Large intestine (tissue), 3 donors: ENCODE measurements at regions not wholly inside any gene's neighbourhood (a gene's known extent, or its start where the extent isn't known, plus 50 kb on each side); places are given as distances from the start of the nearest gene placed in this dataset.

ENCODE experiments used
- DNase-seq, 2 donors: peaks; one replicate each; pipeline versions ENCODE4 v3.0.0 to v3.0.0-alpha.2; 2013
- H3K27ac ChIP-seq: one replicate; pipeline ENCODE4 v1.5.1; 2013; ENCODE audit warnings: low read length
- H3K27me3 ChIP-seq: 2 replicates; pipeline ENCODE4 v1.6.1; 2013; ENCODE audit warnings: low read length; ENCODE audit not compliant: control insufficient read depth, insufficient read depth
- H3K36me3 ChIP-seq: 2 replicates; pipeline ENCODE4 v1.6.1; 2013; ENCODE audit warnings: low read length; ENCODE audit not compliant: control insufficient read depth, insufficient read depth
- H3K4me1 ChIP-seq: one replicate; pipeline ENCODE4 v1.6.1; 2013; ENCODE audit warnings: low read length; ENCODE audit not compliant: control insufficient read depth, insufficient read depth
- H3K4me3 ChIP-seq: one replicate; pipeline ENCODE4 v1.5.1; 2013; ENCODE audit warnings: low read length
- H3K9me3 ChIP-seq: one replicate; pipeline ENCODE4 v1.6.1; 2013; ENCODE audit warnings: mild to moderate bottlenecking, low read depth, low read length, moderate library complexity; ENCODE audit not compliant: control insufficient read depth
- WGBS: methylation state at CpG from one replicate; pipeline ENCODE4 v1.1.5; 2013; ENCODE audit warnings: low lambda C conversion rate; ENCODE audit not compliant: insufficient coverage; 5-methylcytosine and 5-hydroxymethylcytosine counted together

- H3K27ac ChIP-seq: no peak overlapping the region
- H3K9me3 ChIP-seq: no peaks in the 10 kb centered on the region
- no peaks in the 10 kb centered on the region for H3K4me1 ChIP-seq
- H3K27me3 ChIP-seq: no peaks in the 10 kb centered on the region
- no peak for DNase-seq
- H3K4me3 ChIP-seq: no peak overlapping the region
- WGBS: 100% methylated on average over 2 of the region's 4 CpGs
- H3K36me3 ChIP-seq: no peaks in the 10 kb centered on the region
These were observed 133.9 kb downstream of the SLITRK6 start for GRCh38 chr13:85665286-85665685.

DNA sequence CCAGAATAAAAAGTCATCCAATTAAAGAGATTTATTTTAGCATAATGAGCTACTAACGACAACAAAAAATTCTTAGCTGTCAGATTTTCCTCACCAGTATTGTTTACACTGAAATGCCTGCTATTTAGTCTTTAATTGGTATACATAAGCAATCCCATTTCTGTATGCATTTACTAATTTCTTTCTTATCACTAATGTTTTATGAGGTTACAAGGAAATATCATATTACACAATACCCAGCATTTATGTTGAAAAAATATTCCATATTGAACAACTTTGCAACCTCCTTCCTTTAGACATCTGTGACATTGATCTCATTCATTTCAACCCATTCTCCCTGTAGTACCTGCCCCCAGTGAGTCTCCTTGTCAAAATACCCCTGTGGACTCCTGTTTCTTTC is 135.4 kb downstream of the SLITRK6 start:
- H3K4me1 ChIP-seq: no peaks in the 10 kb centered on the region
- WGBS: 80% methylated on average over 1 of the region's 1 CpG
- H3K27ac ChIP-seq: no peak overlapping the region
- H3K27me3 ChIP-seq: no peaks in the 10 kb centered on the region
- H3K9me3 ChIP-seq: no peaks in the 10 kb centered on the region
- H3K4me3 ChIP-seq: no peak overlapping the region
- DNase-seq: no peak
- no peaks in the 10 kb centered on the region for H3K36me3 ChIP-seq

DNA sequence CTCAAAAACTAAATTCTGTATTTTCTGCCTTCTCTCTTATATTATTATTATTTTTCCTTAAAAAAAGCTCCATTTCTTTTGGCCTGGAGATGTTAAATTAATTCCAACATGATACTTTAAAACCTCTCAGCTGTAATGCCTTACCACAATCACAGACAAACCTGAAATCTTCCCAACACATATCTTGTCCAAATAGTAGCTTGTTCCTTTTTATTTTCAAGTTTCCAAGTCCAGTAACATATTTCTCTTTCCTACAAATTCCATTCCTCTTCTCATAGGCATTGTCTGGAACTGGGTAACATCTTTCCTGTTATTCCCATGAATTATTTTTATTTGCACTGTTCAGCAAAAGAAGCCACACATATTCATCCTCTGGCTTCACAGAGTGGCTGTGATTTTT is 137.0 kb downstream of the SLITRK6 start:
- Histone ChIP-seq H3K27ac (no peak overlapping the region), H3K9me3 (no peaks in the 10 kb centered on the region), H3K27me3 (no peaks in the 10 kb centered on the region), H3K4me3 (no peak overlapping the region), H3K4me1 (no peaks in the 10 kb centered on the region), H3K36me3 (no peaks in the 10 kb centered on the region)
- no peak for DNase-seq

DNA sequence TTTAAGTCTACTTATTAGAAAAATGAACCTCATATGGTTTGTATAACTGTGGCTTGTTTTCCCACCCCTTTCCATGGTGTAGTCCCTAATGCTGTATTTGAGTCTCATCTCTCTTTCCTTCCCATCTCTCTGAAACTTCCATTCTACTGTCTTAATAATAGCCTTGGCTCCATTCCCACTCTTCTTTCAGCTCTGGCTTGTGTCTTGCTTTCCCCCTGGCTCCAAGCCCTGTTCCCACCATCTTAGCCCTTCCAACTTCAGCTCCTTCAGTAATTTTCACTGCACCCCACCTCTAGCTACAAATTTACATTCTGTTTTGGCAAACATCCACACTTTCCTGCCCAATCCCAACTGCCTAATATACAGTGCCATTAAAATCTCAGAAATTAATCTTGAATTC is 137.5 kb downstream of the SLITRK6 start:
- Histone ChIP-seq H3K9me3 (no peaks in the 10 kb centered on the region), H3K36me3 (no peaks in the 10 kb centered on the region), H3K27me3 (no peaks in the 10 kb centered on the region), H3K4me3 (no peak overlapping the region), H3K4me1 (no peaks in the 10 kb centered on the region), H3K27ac (no peak overlapping the region)
- DNase-seq: peak; percentile 3 to 4

DNA sequence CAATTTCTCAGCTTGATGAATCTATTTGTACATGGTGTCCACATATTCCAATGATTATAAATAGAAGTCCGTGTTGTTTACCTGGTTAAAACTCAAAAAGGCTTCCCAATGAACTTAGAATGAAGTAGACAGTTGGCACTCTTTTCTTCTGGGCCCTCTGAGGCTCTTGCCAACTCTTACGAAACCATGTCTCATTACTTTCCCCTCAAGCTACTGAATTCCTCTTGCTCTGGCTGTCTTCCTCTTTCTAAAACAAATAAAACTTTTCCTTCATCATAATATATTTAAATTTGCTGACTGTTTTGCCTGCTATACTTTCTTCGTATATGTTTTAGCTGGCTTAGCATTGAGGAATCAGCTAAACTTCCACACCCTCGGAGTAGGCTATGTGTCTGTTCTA is 139.7 kb downstream of the SLITRK6 start:
- H3K27me3 ChIP-seq: no peaks in the 10 kb centered on the region
- H3K4me1 ChIP-seq: no peaks in the 10 kb centered on the region
- no peak for DNase-seq
- H3K36me3 ChIP-seq: no peaks in the 10 kb centered on the region
- no peak overlapping the region for H3K4me3 ChIP-seq
- WGBS: 89% methylated on average over 2 of the region's 4 CpGs
- H3K9me3 ChIP-seq: no peaks in the 10 kb centered on the region
- no peak overlapping the region for H3K27ac ChIP-seq

DNA sequence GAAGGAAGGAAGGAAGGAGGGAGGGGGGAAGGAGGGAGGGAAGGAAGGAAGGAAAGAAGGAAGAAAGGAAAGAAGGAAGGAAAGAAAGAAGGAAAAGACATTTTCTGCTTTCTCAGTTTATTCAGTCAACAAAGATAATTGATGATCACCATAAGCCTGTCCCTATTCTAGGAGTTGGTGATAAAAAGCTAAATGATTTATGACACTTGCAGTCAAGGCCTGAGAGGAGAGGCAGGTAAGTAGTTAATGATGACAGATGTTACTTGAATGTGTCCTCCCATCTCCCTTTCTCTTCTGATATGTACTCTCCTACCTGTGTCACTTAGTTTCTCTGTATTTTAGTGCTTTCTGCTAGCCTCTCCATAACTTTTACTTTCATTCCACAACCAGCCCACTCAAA is 141.3 kb downstream of the SLITRK6 start:
- DNase-seq: no peak
- H3K4me3 ChIP-seq: no peak overlapping the region
- H3K27me3 ChIP-seq: no peaks in the 10 kb centered on the region

DNA sequence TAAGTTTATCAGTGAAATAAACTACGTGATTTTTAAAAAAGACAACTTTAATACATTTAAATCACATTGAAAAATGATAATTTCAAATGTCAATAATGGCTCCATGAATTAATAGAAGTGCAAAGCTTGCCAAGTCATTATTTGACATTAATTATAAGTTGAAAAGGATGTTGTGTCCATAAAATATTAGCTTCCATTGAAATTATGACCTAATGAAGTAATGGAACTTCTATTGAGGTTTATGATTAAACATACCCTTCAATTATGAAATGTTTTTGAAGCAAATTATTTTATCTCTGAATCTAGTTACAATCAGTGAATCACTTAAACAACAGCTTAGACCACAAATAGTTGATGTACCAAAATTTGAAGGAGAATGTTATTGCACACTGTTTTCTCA is 144.2 kb downstream of the SLITRK6 start:
- 90% methylated on average over 1 of the region's 1 CpG for WGBS
- H3K9me3 ChIP-seq: no peaks in the 10 kb centered on the region

More for the DNA sequence above, 141.3 kb downstream of the SLITRK6 start:
- no peaks in the 10 kb centered on the region for H3K4me1 ChIP-seq
- H3K9me3 ChIP-seq: no peaks in the 10 kb centered on the region
- no peak overlapping the region for H3K27ac ChIP-seq
- no peaks in the 10 kb centered on the region for H3K36me3 ChIP-seq

GRCh38 chr13:85654227-85654626 is 145.0 kb downstream of the SLITRK6 start:
- Histone ChIP-seq H3K4me3 (no peak overlapping the region), H3K27me3 (no peaks in the 10 kb centered on the region), H3K36me3 (no peaks in the 10 kb centered on the region), H3K4me1 (no peaks in the 10 kb centered on the region), H3K9me3 (no peaks in the 10 kb centered on the region), H3K27ac (no peak overlapping the region)
- 70% methylated on average over 1 of the region's 2 CpGs for WGBS
- no peak for DNase-seq

More for the DNA sequence above, 144.2 kb downstream of the SLITRK6 start:
- Histone ChIP-seq H3K4me1 (no peaks in the 10 kb centered on the region), H3K36me3 (no peaks in the 10 kb centered on the region), H3K4me3 (no peak overlapping the region), H3K27me3 (no peaks in the 10 kb centered on the region), H3K27ac (no peak overlapping the region)
- DNase-seq: no peak

DNA sequence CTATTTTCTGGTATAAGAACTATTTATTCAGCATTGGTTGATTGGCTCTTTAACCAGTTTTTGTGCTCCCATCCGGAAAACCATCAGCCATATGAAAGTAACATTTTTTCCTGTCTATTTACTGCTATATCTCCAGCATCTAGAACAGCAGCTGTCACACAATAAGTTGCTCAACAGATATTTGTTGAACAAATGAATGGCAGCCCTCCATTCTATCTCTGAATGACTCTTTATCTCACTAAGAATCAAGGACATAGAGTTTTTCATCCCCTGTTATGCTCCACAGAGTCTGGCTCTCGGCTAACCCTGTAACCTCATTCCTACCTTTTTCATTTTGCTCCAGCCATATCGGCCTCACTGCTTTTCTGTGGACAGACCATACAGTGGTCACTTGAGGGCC is 145.5 kb downstream of the SLITRK6 start:
- WGBS: 80% methylated on average over 1 of the region's 3 CpGs
- Histone ChIP-seq H3K4me1 (no peaks in the 10 kb centered on the region), H3K27ac (no peak overlapping the region), H3K27me3 (no peaks in the 10 kb centered on the region), H3K4me3 (no peak overlapping the region), H3K9me3 (no peaks in the 10 kb centered on the region), H3K36me3 (no peaks in the 10 kb centered on the region)
- no peak for DNase-seq

DNA sequence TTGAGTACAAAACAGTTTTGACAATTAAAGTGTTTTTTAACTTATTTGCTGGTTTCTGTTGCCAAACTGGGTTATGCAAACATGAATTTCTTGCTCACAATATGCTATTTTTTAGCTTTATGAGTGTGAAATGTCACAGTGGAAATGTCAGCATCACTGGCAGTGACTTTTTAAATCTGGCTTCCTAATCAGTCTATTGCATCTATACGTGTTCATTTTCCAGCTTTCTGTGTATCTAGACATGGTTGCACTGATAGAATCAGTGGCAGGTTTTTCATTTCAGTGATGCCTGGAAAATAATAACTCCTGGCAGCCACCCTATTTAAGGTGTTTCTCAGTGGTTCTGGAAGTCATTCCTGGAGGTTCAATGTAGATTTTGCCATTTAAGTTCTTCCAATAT is 146.7 kb downstream of the SLITRK6 start:
- H3K9me3 ChIP-seq: no peaks in the 10 kb centered on the region
- no peaks in the 10 kb centered on the region for H3K27me3 ChIP-seq
- no peaks in the 10 kb centered on the region for H3K36me3 ChIP-seq
- no peak overlapping the region for H3K4me3 ChIP-seq
- no peaks in the 10 kb centered on the region for H3K4me1 ChIP-seq
- H3K27ac ChIP-seq: no peak overlapping the region
- DNase-seq: no peak
- WGBS: no CpG with 5 or more reads among the region's 1 CpG

DNA sequence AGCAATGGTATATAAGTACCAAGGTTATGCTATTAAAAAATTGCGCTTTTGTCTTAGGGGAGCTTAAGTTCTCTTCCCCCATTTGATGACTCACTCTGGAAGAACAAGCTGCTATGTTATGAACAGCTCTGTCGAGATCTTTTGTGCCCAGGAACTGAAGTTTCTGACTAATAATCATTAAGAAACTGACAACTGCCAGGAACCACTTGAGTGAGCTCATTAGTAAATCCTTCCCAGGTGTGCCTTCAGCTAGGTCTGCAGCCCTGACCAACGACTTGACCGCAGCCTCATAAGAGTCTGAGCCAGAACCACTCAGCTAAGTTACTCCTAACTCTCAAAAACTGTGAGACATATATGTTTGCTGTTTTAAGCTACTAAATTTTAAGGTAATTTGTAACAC is 147.8 kb downstream of the SLITRK6 start:
- Histone ChIP-seq H3K4me1 (no peaks in the 10 kb centered on the region), H3K36me3 (no peaks in the 10 kb centered on the region), H3K27ac (no peak overlapping the region), H3K9me3 (no peaks in the 10 kb centered on the region), H3K4me3 (no peak overlapping the region), H3K27me3 (no peaks in the 10 kb centered on the region)
- DNase-seq: no peak
- no CpG with 5 or more reads among the region's 4 CpGs for WGBS
